ENCODE measurements at regions not wholly inside any gene's neighbourhood (a gene's known extent, or its start where the extent isn't known, plus 50 kb on each side); places are given as distances from the start of the nearest gene placed in this dataset.

DNA sequence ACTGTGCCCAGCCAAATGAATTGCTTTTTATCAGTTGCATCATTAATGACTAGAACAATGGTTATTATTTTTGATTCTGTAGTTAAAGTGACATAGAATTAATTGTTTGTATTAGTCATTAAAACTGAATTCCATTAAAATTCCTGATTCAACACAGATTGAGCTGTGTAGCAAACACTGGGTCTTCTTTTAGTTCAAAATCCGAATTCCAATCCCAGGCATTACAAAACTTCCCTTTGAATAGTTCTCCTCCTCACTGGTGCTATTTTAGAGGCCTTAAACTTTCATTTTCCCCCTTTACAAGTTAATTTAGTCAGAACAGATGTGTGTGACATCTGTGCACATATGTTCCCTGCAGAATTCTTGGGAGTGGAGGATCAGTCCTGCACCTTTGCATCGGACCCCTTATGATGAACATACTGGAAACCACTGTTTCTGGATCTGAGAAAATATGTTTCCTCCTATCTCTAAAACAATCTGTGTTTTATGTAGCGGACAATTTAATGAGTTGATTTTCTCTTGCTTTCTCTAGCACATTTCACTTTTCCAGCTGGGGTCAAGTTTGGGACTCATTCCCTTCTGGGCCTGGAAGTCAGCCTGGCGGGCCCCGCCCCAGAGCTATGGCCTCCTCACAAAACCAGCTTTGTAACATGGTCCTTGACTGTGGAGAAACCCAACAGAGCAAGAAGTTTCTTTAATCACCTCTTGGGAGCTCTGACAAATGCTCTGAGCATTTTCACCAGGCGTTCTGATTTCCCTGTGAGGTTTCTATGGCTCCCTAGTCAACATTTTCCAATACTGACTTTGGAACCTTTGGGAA, 87.9 kb upstream of the MAMDC2 start:
- no peaks in the 10 kb centered on the region for H3K4me1 Mint-ChIP-seq
- H3K9me3 Mint-ChIP-seq, result no peaks in the 10 kb centered on the region
- no peak overlapping the region for H3K4me3 Mint-ChIP-seq
- no peak for DNase-seq
- no peaks in the 10 kb centered on the region for H3K27me3 Mint-ChIP-seq (ENCODE audit: low read depth, poor library complexity)
- H3K36me3 Mint-ChIP-seq (ENCODE audit: low read depth), result no peaks in the 10 kb centered on the region
- no peak for TF ChIP-seq CTCF (IDR thresholded peaks at IDR 0.05)
- H3K27ac Mint-ChIP-seq, result no peak overlapping the region

GRCh38 chr9:69961843-69962242, 81.8 kb upstream of the MAMDC2 start:
- Mint-ChIP-seq H3K36me3 (ENCODE audit: low read depth) (no peaks in the 10 kb centered on the region), H3K4me1 (no peaks in the 10 kb centered on the region), H3K27ac (no peak overlapping the region), H3K4me3 (no peak overlapping the region), H3K27me3 (ENCODE audit: low read depth, poor library complexity) (no peaks in the 10 kb centered on the region), H3K9me3 (no peaks in the 10 kb centered on the region)
- no peak for DNase-seq
- no peak for TF ChIP-seq CTCF (IDR thresholded peaks at IDR 0.05)

DNA sequence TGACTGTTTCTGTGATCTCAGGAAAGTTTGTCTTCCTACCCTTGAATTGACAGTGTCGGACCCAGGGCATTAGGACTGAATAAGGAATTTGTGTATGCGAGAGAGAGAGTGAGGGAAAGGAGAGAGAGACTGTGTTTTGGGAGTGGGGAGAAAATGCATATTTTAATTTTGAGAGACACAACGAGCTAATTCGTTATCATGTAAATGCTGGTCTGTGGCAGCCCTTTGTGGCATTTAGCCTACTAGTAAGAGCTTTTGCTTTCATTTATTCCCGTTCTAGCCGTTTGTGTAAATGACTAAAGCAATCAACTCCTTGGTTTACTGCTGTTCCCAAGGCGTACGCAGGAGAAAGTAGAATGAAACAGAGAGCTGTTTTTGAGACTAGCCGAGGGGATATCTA, 79.8 kb upstream of the MAMDC2 start:
- Mint-ChIP-seq H3K27ac (no peak overlapping the region), H3K4me1 (no peaks in the 10 kb centered on the region), H3K4me3 (no peak overlapping the region), H3K27me3 (ENCODE audit: low read depth, poor library complexity) (no peaks in the 10 kb centered on the region), H3K36me3 (ENCODE audit: low read depth) (no peaks in the 10 kb centered on the region), H3K9me3 (no peaks in the 10 kb centered on the region)
- TF ChIP-seq CTCF (IDR thresholded peaks at IDR 0.05), result no peak
- no peak for DNase-seq

GRCh38 chr9:69964446-69964845, 79.2 kb upstream of the MAMDC2 start:
- Mint-ChIP-seq H3K4me1 (no peaks in the 10 kb centered on the region), H3K9me3 (no peaks in the 10 kb centered on the region), H3K27ac (no peak overlapping the region)

DNA sequence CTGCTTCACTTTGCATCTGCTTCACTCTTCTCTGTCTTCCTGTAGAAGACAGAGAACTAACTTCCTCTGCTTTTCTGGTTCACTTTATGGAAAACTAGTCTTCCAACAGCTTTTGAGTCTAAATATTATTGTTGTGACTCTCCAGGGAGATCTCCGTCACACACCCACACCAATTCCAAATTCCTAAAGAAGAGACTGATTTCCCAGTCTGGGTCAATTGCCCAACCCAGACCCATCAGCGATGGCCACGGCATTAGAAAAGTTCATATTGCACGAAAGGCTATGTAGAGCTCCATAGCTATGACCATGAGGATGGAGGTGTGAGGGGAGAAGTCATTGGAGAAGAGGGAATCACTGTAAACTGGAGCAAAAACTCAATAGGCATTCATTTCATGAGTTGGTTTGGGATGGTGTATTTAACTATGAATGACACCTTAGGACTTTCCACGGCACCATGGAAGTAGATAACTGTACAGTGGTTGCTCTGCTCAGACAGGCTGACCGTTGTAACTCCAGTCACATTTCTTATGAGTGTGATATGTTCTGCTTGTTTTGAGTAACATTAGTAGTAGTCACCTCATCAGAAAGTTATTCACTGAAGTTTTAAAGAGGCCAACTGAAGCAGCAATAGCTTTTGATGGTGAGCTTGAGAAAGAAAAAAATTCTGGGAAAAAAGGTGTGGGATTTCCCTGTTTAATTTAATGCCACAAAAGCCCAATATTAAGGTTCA, 78.1 kb upstream of the MAMDC2 start:
- no peaks in the 10 kb centered on the region for H3K4me1 Mint-ChIP-seq
- H3K27me3 Mint-ChIP-seq (ENCODE audit: low read depth, poor library complexity), result no peaks in the 10 kb centered on the region
- no peaks in the 10 kb centered on the region for H3K36me3 Mint-ChIP-seq (ENCODE audit: low read depth)
- no peaks in the 10 kb centered on the region for H3K9me3 Mint-ChIP-seq
- TF ChIP-seq CTCF (IDR thresholded peaks at IDR 0.05), result no peak
- no peak overlapping the region for H3K27ac Mint-ChIP-seq
- H3K4me3 Mint-ChIP-seq, result no peak overlapping the region
- DNase-seq, result no peak

More at GRCh38 chr9:69964446-69964845, 79.2 kb upstream of the MAMDC2 start:
- Mint-ChIP-seq H3K36me3 (ENCODE audit: low read depth) (no peaks in the 10 kb centered on the region), H3K27me3 (ENCODE audit: low read depth, poor library complexity) (no peaks in the 10 kb centered on the region), H3K4me3 (no peak overlapping the region)
- TF ChIP-seq CTCF (IDR thresholded peaks at IDR 0.05), result no peak
- no peak for DNase-seq

Data from nephron progenitor cell (in vitro differentiated cells).